Left ventricle myocardium inferior (tissue), 1 donor: ENCODE measurements at regions not wholly inside any gene's neighbourhood (a gene's known extent, or its start where the extent isn't known, plus 50 kb on each side); places are given as distances from the start of the nearest gene placed in this dataset.
"Not testable (repeated sequence)": the region's sequence is repeated elsewhere in the genome, so short reads cannot be mapped to it uniquely, and the experiment has no call there.

Experiments used
- DNase-seq: peaks from one replicate; pipeline ENCODE4 v3.0.0-alpha.2; 2020
- H3K27ac ChIP-seq: fragments of 200-600 bp; replicated peaks from 2 replicates; pipeline ENCODE4 v1.8.0; 2021
- H3K27me3 ChIP-seq: fragments of 200-600 bp; 2 replicates; pipeline ENCODE4 v1.8.0; 2021; ENCODE audit warnings: low read depth
- H3K36me3 ChIP-seq: fragments of 200-600 bp; 2 replicates; pipeline ENCODE4 v1.8.0; 2021
- H3K4me1 ChIP-seq: fragments of 200-600 bp; 2 replicates; pipeline ENCODE4 v1.8.0; 2021
- H3K4me3 ChIP-seq: fragments of 200-600 bp; 2 replicates; pipeline ENCODE4 v1.8.0; 2021; ENCODE audit warnings: mild to moderate bottlenecking, moderate library complexity
- H3K9me3 ChIP-seq: fragments of 200-600 bp; replicated peaks from 2 replicates; pipeline ENCODE4 v1.8.0; 2021
- intact Hi-C: fragments of 100-400 bp; cut with micrococcal nuclease; formaldehyde crosslinking; loops from one replicate; pipeline ENCODE4 v1.11.0; 2022
- TF ChIP-seq, protein P1 (sequence below): fragments of 200-600 bp; IDR thresholded peaks from 2 replicates; pipeline ENCODE4 v1.8.0; 2021; ENCODE audit warnings: antibody characterized with exemption, mild to moderate bottlenecking, borderline replicate concordance
- donor health status: DM: no; HTN: yes; CAD: no; lungs with severe emphysema.

DNA sequence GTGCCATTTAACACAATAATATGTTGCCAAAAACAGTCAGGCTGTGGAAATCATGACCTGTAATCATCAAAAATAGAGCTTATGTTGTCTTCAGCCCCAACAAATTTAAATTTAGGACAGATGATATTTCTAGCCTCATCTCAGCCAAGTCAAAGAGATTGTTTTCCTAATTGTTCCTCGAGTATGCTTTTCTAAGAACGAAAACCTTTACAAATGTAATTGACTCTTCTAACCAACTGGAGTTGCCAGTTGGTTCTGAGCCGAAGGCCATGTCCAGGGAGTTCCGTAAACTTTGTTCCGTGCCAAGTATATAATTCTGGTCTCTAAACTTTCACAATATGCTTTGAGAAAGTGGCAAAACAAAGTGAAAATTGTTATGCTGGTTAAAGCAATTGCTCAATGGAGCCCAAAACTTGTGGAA is 160.8 kb downstream of the CEMIP2 start:
- no peaks in the 10 kb centered on the region for H3K36me3 ChIP-seq
- intact Hi-C loops: loop anchor here (10.0 kb wide), 2 partner anchors 107 to 157 kb away; partner anchors contain the start of gene CEMIP2
- no peaks in the 10 kb centered on the region for H3K27me3 ChIP-seq
- TF ChIP-seq, protein P1, sequence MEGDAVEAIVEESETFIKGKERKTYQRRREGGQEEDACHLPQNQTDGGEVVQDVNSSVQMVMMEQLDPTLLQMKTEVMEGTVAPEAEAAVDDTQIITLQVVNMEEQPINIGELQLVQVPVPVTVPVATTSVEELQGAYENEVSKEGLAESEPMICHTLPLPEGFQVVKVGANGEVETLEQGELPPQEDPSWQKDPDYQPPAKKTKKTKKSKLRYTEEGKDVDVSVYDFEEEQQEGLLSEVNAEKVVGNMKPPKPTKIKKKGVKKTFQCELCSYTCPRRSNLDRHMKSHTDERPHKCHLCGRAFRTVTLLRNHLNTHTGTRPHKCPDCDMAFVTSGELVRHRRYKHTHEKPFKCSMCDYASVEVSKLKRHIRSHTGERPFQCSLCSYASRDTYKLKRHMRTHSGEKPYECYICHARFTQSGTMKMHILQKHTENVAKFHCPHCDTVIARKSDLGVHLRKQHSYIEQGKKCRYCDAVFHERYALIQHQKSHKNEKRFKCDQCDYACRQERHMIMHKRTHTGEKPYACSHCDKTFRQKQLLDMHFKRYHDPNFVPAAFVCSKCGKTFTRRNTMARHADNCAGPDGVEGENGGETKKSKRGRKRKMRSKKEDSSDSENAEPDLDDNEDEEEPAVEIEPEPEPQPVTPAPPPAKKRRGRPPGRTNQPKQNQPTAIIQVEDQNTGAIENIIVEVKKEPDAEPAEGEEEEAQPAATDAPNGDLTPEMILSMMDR: no peak
- H3K9me3 ChIP-seq: peaks cover 11% of the 10 kb centered on the region
- DNase-seq: no peak
- H3K4me3 ChIP-seq: no peak overlapping the region
- H3K4me1 ChIP-seq: no peaks in the 10 kb centered on the region
- H3K27ac ChIP-seq: no peak overlapping the region

DNA sequence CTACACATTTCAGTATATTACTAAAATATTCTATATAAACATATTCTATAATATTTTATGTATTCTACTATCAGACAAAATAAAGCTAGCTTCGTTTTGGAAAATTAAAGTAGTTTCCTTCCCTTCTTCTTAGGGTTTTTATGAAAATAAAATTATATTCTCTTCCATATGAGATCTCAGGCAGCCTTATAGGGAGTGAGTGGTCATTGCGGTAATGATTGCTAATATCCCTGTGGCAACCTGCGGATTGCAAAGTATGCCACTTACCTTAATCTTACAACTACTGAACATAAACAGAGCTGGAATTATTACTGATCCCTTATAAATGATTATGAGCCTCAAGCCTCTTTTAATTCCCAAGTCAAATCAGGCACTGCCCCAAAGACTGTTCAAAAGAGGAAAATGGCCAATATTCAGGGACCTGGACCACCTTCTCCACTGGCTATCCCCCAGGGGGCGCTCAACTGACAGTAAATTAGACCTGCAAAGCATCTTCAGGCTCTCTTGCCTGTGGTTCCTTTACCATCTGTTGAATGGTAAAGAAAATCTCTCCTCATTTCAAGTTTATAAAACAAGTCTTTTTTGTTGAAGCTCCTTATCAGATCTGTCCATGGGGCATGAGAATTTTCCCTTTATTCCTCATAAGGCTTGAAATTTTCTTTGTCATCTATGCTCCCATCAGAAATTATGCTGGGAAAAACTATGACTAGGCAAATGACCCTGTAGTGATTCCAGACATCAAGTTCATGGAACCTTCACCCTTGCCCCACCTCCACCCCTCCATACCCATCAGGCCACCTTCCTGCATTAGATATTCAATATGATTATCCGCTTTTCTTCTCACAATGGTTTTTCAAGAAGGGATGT is 163.9 kb downstream of the CEMIP2 start:
- no peaks in the 10 kb centered on the region for H3K27me3 ChIP-seq
- no peaks in the 10 kb centered on the region for H3K4me1 ChIP-seq
- TF ChIP-seq, protein P1: peak; percentile 80
- H3K36me3 ChIP-seq: no peaks in the 10 kb centered on the region
- intact Hi-C loops: loop anchor here (10.0 kb wide), 2 partner anchors 110 to 160 kb away; partner anchors contain the start of gene CEMIP2
- no peak overlapping the region for H3K27ac ChIP-seq
- DNase-seq: peak; percentile 66
- H3K9me3 ChIP-seq: no peaks in the 10 kb centered on the region
- no peak overlapping the region for H3K4me3 ChIP-seq

DNA sequence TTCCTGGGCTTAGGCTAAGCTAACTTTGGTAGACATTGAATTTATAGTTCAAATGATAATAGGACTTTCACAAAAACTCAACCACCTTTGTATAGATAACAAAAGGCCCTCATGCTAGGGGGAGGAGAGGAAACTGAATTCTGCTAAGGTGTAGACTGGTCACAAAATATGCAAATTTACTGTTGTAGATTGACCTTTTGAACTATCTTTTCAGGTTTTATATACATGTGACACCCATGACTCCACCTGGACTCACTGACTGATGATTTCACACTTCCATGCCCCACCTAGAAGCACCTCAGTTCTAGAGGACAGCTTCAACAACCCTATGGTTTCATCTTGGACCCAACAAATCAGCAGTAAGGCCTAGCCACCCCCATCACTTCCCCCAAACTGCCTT is 165.7 kb downstream of the CEMIP2 start:
- Histone ChIP-seq H3K27me3 (no peaks in the 10 kb centered on the region), H3K36me3 (no peaks in the 10 kb centered on the region), H3K9me3 (no peaks in the 10 kb centered on the region), H3K4me3 (no peak overlapping the region), H3K27ac (no peak overlapping the region), H3K4me1 (no peaks in the 10 kb centered on the region)
- intact Hi-C loops: loop anchor here (10.0 kb wide), 2 partner anchors 112 to 162 kb away; partner anchors contain the start of gene CEMIP2
- TF ChIP-seq, protein P1: no peak
- no peak for DNase-seq

DNA sequence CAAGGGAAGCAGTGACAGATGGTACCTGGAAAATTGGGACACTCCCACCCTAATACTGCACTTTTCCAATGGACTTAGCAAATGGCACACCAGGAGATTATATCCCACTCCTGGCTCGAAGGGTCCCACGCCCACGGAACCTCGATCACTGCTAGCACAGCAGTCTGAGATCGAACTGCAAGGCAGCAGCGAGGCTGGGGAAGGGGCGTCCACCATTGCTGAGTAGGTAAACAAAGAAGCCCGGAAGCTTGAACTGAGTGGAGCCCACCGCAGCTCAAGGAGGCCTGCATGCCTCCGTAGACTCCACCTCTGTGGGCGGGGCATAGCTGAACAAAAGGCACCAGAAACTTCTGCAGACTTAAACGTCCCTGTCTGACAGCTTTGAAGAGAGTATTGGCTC is 172.6 kb downstream of the CEMIP2 start:
- intact Hi-C loops, H3K27ac ChIP-seq, DNase-seq, H3K4me1 ChIP-seq, H3K36me3 ChIP-seq, H3K9me3 ChIP-seq, H3K4me3 ChIP-seq: not testable (repeated sequence)
- H3K27me3 ChIP-seq: peaks cover 20% of the 10 kb centered on the region

DNA sequence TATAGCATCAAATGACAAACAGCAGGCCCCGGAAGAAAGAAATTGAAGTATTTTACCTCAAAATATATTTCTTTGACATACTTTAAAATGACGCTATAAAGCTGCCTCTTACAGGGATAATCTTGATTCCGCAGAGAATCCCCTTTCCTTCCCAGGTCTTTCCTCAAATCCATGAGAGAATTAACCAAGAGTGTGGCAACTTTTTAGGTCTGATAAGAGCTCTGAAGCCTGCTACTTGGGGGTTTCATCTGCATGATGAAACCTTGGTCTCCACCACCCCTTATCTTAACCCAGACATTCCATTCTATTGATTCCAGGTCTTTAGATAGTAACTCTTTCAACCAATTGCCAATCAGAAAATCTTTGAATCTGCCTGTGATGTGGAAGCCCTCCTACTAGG is 173.8 kb downstream of the CEMIP2 start:
- Histone ChIP-seq H3K36me3 (no peaks in the 10 kb centered on the region), H3K4me3 (no peak overlapping the region), H3K9me3 (no peaks in the 10 kb centered on the region), H3K27me3 (peaks cover 20% of the 10 kb centered on the region), H3K4me1 (no peaks in the 10 kb centered on the region), H3K27ac (no peak overlapping the region)
- no peak for DNase-seq
- TF ChIP-seq, protein P1: no peak
- intact Hi-C loops: no loop called here

DNA sequence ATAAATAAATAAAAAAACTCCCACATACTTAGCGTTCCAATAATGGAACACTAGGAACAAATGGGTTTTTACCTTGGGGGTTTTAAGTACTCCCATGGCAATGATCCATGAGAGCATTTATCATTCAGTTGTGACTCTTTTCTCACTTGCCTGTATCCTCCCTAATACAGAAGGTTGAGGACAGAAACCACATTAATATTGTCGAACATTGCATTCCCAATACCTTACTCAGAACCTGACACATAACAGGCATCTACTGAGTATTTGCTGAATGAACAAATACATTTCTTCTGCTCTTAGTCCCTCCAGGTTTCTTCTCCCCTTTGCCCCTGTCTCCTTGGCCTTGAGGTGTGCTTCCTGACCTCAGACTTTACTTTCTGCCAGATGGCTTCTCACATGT is 175.9 kb downstream of the CEMIP2 start:
- TF ChIP-seq, protein P1: no peak
- H3K27ac ChIP-seq: no peak overlapping the region
- DNase-seq: no peak
- H3K4me1 ChIP-seq: no peaks in the 10 kb centered on the region
- H3K36me3 ChIP-seq: no peaks in the 10 kb centered on the region
- H3K27me3 ChIP-seq: peaks cover 20% of the 10 kb centered on the region
- H3K4me3 ChIP-seq: no peak overlapping the region
- intact Hi-C loops: no loop called here
- H3K9me3 ChIP-seq: no peaks in the 10 kb centered on the region
